OCI-LY1 (cell line): ENCODE measurements at regions not wholly inside any gene's neighbourhood (a gene's known extent, or its start where the extent isn't known, plus 50 kb on each side); places are given as distances from the start of the nearest gene placed in this dataset.

Source experiments
- H2AFZ ChIP-seq: fragments of 200-600 bp; sonication (generic), shearing (Covaris generic); 2 replicates; pipeline ENCODE4 v1.6.0; 2014; ENCODE audit warnings: antibody characterized with exemption, mild to moderate bottlenecking, low read length
- H3F3A ChIP-seq: fragments of 200-600 bp; sonication (generic), shearing (Covaris generic); 2 replicates; pipeline ENCODE4 v1.6.0; 2014; ENCODE audit warnings: mild to moderate bottlenecking, antibody characterized with exemption, low read length, moderate library complexity; ENCODE audit not compliant: insufficient read depth
- H3K27ac ChIP-seq: fragments of 200-600 bp; sonication (generic); 2 replicates; pipeline ENCODE4 v1.5.1; 2014; ENCODE audit warnings: low read length, mixed run types, mild to moderate bottlenecking, low read depth; ENCODE audit not compliant: poor library complexity, severe bottlenecking
- H3K27me3 ChIP-seq: fragments of 200-600 bp; sonication (generic); 2 replicates; pipeline ENCODE4 v1.6.0; 2014; ENCODE audit warnings: antibody characterized with exemption, mild to moderate bottlenecking, low read length, moderate library complexity; ENCODE audit not compliant: insufficient read depth
- H3K36me3 ChIP-seq: fragments of 200-600 bp; sonication (generic); 2 replicates; pipeline ENCODE4 v1.6.1; 2014; ENCODE audit warnings: mild to moderate bottlenecking, antibody characterized with exemption, low read length, moderate library complexity, mixed read lengths; ENCODE audit not compliant: insufficient read depth
- H3K4me1 ChIP-seq: fragments of 200-600 bp; sonication (generic); 2 replicates; pipeline ENCODE4 v1.5.1; 2014; ENCODE audit warnings: mild to moderate bottlenecking, low read length, moderate library complexity; ENCODE audit not compliant: insufficient read depth, severe bottlenecking
- H3K4me2 ChIP-seq: fragments of 200-600 bp; sonication (generic), shearing (Covaris generic); 2 replicates; pipeline ENCODE4 v1.6.1; 2014; ENCODE audit warnings: low read length
- H3K4me3 ChIP-seq: fragments of 200-600 bp; sonication (generic); 2 replicates; pipeline ENCODE4 v1.5.1; 2014; ENCODE audit warnings: low read length, low read depth, mild to moderate bottlenecking, mixed read lengths; ENCODE audit not compliant: poor library complexity, severe bottlenecking
- H3K79me2 ChIP-seq: fragments of 200-600 bp; shearing (Covaris generic); 2 replicates; pipeline ENCODE4 v1.6.1; 2016; ENCODE audit warnings: mixed run types, low read length, mixed read lengths; ENCODE audit not compliant: insufficient read depth
- H3K9ac ChIP-seq: fragments of 200-600 bp; sonication (generic), shearing (Covaris generic); 2 replicates; pipeline ENCODE4 v1.6.1; 2014; ENCODE audit warnings: mild to moderate bottlenecking, low read length, mixed read lengths
- H3K9me2 ChIP-seq: fragments of 200-600 bp; sonication (generic), shearing (Covaris generic); 2 replicates; pipeline ENCODE4 v1.6.1; 2014; ENCODE audit warnings: low read depth, mild to moderate bottlenecking, low read length, mixed read lengths
- H3K9me3 ChIP-seq: fragments of 200-600 bp; shearing (Covaris generic); 2 replicates; pipeline ENCODE4 v1.6.1; 2014; ENCODE audit warnings: low read length, mixed read lengths
- H4K20me1 ChIP-seq: fragments of 200-600 bp; sonication (generic), shearing (Covaris generic); 2 replicates; pipeline ENCODE4 v1.6.0; 2016; ENCODE audit warnings: mild to moderate bottlenecking, low read length; ENCODE audit not compliant: insufficient read depth
- CTCF ChIP-seq: fragments of 200-600 bp; sonication (generic), shearing (Covaris generic); IDR thresholded peaks from 2 replicates; pipeline ENCODE4 v1.5.1; 2017; ENCODE audit warnings: mild to moderate bottlenecking, antibody characterized with exemption, low read length, moderate library complexity, mixed read lengths
- EZH2 ChIP-seq: fragments of 200-600 bp; sonication (generic), shearing (Covaris generic); IDR thresholded peaks from 2 replicates; pipeline ENCODE4 v1.8.0; 2017; ENCODE audit warnings: borderline replicate concordance, mixed run types, mild to moderate bottlenecking, antibody characterized with exemption, low read length, moderate library complexity, mixed read lengths

DNA sequence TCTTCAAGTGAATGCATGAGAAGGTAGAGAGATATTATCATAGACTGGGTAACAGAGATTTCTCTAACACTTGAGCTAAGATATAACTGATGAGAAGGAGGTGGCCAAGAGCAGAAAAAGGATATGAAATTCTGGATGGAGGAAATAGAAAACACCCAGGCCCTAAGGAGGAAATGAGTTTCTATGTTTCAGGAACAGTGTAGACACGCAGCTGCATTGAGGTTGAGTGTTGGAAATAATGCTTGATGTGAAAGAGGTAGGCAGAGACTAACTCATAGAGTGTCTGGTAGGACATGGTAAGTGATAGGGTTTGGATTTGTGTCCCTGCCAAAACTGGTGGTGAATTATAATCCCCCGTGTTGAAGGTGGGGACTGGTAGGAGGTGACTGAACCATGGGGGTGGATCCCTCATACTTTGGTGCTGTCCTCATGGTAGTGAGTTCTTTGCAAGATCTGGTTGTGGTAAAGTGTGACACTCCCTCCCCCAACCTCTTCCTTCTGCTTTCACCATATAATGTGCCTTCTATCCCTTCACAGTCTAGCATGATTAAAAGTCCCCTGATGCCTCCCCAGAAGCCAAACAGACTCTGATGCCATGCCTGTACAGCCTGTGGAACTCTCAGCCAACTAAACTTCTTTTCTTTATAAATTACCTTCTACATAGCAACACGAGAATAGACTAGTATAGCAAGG, 787.3 kb downstream of the EDEM1 start:
- Histone ChIP-seq H3K9me2 (no peaks in the 10 kb centered on the region), H3F3A (no peaks in the 10 kb centered on the region), H4K20me1 (no peaks in the 10 kb centered on the region), H3K79me2 (no peaks in the 10 kb centered on the region), H3K9me3 (no peaks in the 10 kb centered on the region), H3K9ac (no peak overlapping the region), H3K4me2 (no peak overlapping the region), H3K4me3 (no peak overlapping the region), H2AFZ (no peak overlapping the region), H3K27me3 (0 out of 2 replicates have a peak, but pooled peaks cover 5% of the 10 kb centered on the region), H3K36me3 (no peaks in the 10 kb centered on the region), H3K27ac (no peak overlapping the region), H3K4me1 (no peaks in the 10 kb centered on the region)
- no peak for TF ChIP-seq EZH2
- TF ChIP-seq CTCF, result no peak

- no peaks in the 10 kb centered on the region for H3F3A ChIP-seq
- H3K4me2 ChIP-seq, result no peak overlapping the region
- H3K9me2 ChIP-seq, result no peaks in the 10 kb centered on the region
- no peak overlapping the region for H3K27ac ChIP-seq
- TF ChIP-seq EZH2, result no peak
- H3K9me3 ChIP-seq, result no peaks in the 10 kb centered on the region
- H2AFZ ChIP-seq, result no peak overlapping the region
- H3K79me2 ChIP-seq, result no peaks in the 10 kb centered on the region
- no peaks in the 10 kb centered on the region for H3K36me3 ChIP-seq
- H3K4me1 ChIP-seq, result no peaks in the 10 kb centered on the region
- no peak overlapping the region for H3K9ac ChIP-seq
- 0 out of 2 replicates have a peak, but pooled peaks cover 5% of the 10 kb centered on the region for H3K27me3 ChIP-seq
- H3K4me3 ChIP-seq, result no peak overlapping the region
- H4K20me1 ChIP-seq, result no peaks in the 10 kb centered on the region
Observed at GRCh38 chr3:5977331-5977730, 789.8 kb downstream of the EDEM1 start.

GRCh38 chr3:5980475-5980874, 793.0 kb downstream of the EDEM1 start:
- Histone ChIP-seq H3K36me3 (no peaks in the 10 kb centered on the region), H3K4me1 (no peaks in the 10 kb centered on the region), H3F3A (no peaks in the 10 kb centered on the region), H3K79me2 (no peaks in the 10 kb centered on the region), H2AFZ (no peak overlapping the region), H3K9me3 (no peaks in the 10 kb centered on the region), H3K27me3 (no peaks in the 10 kb centered on the region), H3K9me2 (no peaks in the 10 kb centered on the region), H3K4me3 (no peak overlapping the region), H4K20me1 (no peaks in the 10 kb centered on the region), H3K27ac (no peak overlapping the region), H3K4me2 (no peak overlapping the region), H3K9ac (no peak overlapping the region)
- TF ChIP-seq EZH2 (no peak), CTCF (no peak)

DNA sequence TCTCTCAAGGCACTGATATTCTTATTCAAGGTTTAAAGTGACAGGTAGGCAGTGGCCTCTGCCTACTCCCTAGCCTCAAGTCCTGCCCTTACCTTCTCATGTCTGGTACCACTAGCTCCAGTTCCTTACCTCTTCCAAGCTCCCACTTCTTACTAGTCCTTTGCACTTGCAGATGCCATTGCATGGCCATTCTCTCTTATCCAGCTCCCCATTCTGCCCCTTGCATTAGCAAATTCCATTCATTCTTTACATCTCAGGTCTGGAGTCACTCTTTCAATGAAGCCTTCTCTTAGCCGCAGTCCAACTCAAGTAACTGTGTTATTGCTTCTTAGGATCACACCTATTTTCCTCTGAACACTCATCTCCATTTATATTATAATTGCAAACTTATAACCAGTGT, 807.1 kb downstream of the EDEM1 start:
- H3K9me2 ChIP-seq, result no peaks in the 10 kb centered on the region
- H3K4me1 ChIP-seq, result no peaks in the 10 kb centered on the region
- no peak overlapping the region for H3K4me2 ChIP-seq
- no peak overlapping the region for H2AFZ ChIP-seq
- no peaks in the 10 kb centered on the region for H3K27me3 ChIP-seq
- no peak overlapping the region for H3K4me3 ChIP-seq
- no peak for TF ChIP-seq CTCF
- no peak for TF ChIP-seq EZH2
- no peaks in the 10 kb centered on the region for H3K79me2 ChIP-seq
- no peaks in the 10 kb centered on the region for H3K9me3 ChIP-seq
- H4K20me1 ChIP-seq, result no peaks in the 10 kb centered on the region
- no peaks in the 10 kb centered on the region for H3F3A ChIP-seq
- H3K36me3 ChIP-seq, result no peaks in the 10 kb centered on the region
- no peak overlapping the region for H3K27ac ChIP-seq
- no peak overlapping the region for H3K9ac ChIP-seq
